HepG2 (cell line): ENCODE measurements at regions not wholly inside any gene's neighbourhood (a gene's known extent, or its start where the extent isn't known, plus 50 kb on each side); places are given as distances from the start of the nearest gene placed in this dataset.
"Not testable (repeated sequence)": the region's sequence is repeated elsewhere in the genome, so short reads cannot be mapped to it uniquely, and the experiment has no call there.

ENCODE experiments used
- ATAC-seq: fragments of 200-7000 bp; cut with Tn5 transposase; 3 replicates; pipeline ENCODE4 v1.9.1; 2020; ENCODE audit warnings: mild to moderate bottlenecking, moderate library complexity
- BruUV-seq: library from RNA; stranded (reverse); fragments of 400-500 nt; replicated peaks from 2 replicates; lab custom pipeline; 2021; lab: Mats Ljungman, UMichigan
- CTCF ChIA-PET: fragments of 300-600 bp; formaldehyde crosslinking; extraction: SDS; loops from one replicate; lab custom pipeline; 2021; ENCODE audit warnings: low total read pairs, inconsistent platforms, low intra/inter-chr PET ratio; lab: Yijun Ruan, JAX
- POLR2A ChIA-PET: fragments of 350-600 bp; sonication (Branson Sonifier 250); formaldehyde crosslinking; loops from one replicate; lab custom pipeline; 2020; ENCODE audit warnings: antibody characterized with exemption, inconsistent platforms; lab: Yijun Ruan, JAX
- DNase-seq: peaks from one replicate; pipeline ENCODE4 v3.0.0-alpha.2; 2015; ENCODE audit warnings: low spot score
- FAIRE-seq: peaks from 3 replicates; lab custom pipeline; 2011; peaks lifted over from hg19 to GRCh38; lab: Jason Lieb, UNC
- H2AFZ ChIP-seq: one replicate; pipeline ENCODE4 v1.6.1; 2011; ENCODE audit warnings: low read length, inconsistent platforms
- H3K27ac ChIP-seq: fragments of 300-600 bp; 3 replicates; pipeline ENCODE4 v1.8.0; 2011; ENCODE audit warnings: mixed run types, mild to moderate bottlenecking, mixed read lengths, low read length, inconsistent platforms; ENCODE audit not compliant: insufficient read depth; ENCODE audit errors: extremely low read length
- H3K27me3 ChIP-seq, 2 experiments: fragments of 200-600 bp in 1 of 2; 2 replicates in 1 of 2; 3 replicates in 1 of 2; pipeline versions ENCODE4 v1.6.0 to v1.8.0; 2011; ENCODE audit warnings: low read length in 2 of 2, mild to moderate bottlenecking in 2 of 2, moderate library complexity in 2 of 2, inconsistent platforms in 1 of 2; ENCODE audit not compliant: insufficient read depth in 2 of 2, control insufficient read depth in 1 of 2
- H3K36me3 ChIP-seq, 2 experiments: fragments of 200-600 bp in 1 of 2; replicated peaks in 1 of 2; 2 replicates in 1 of 2; 3 replicates in 1 of 2; pipeline versions ENCODE4 v1.5.1 to v1.8.0; 2011; ENCODE audit warnings: low read length in 2 of 2, inconsistent platforms in 1 of 2; ENCODE audit not compliant: insufficient read depth in 2 of 2, control insufficient read depth in 1 of 2
- H3K4me1 ChIP-seq: 2 replicates; pipeline ENCODE4 v1.5.1; 2012; ENCODE audit warnings: low read length, inconsistent platforms; ENCODE audit not compliant: insufficient read depth
- H3K4me2 ChIP-seq: 2 replicates; pipeline ENCODE4 v1.6.0; 2011; ENCODE audit warnings: low read depth, low read length, inconsistent platforms
- H3K4me3 ChIP-seq, 3 experiments: fragments of 200-600 bp in 1 of 3; sonication (generic), shearing (Covaris generic) in 1 of 3; replicated peaks in 1 of 3; 2 replicates each; pipeline ENCODE4 v1.5.1; 2011 to 2016; ENCODE audit warnings: low read length in 3 of 3, inconsistent platforms in 2 of 3, low read depth in 2 of 3, mild to moderate bottlenecking in 2 of 3, control low read depth in 1 of 3, mixed read lengths in 1 of 3; ENCODE audit not compliant: insufficient read depth in 1 of 3
- H3K79me2 ChIP-seq: one replicate; pipeline ENCODE4 v1.6.1; 2011; ENCODE audit warnings: low read length, inconsistent platforms; ENCODE audit not compliant: insufficient read depth
- H3K9ac ChIP-seq: 2 replicates; pipeline ENCODE4 v1.6.0; 2011; ENCODE audit warnings: mild to moderate bottlenecking, low read depth, low read length, inconsistent platforms; ENCODE audit not compliant: insufficient read depth
- H3K9me3 ChIP-seq: 2 replicates; pipeline ENCODE4 v1.5.1; 2012; ENCODE audit warnings: mild to moderate bottlenecking, low read length
- H4K20me1 ChIP-seq: 2 replicates; pipeline ENCODE4 v1.6.0; 2011; ENCODE audit warnings: inconsistent platforms, mild to moderate bottlenecking, low read length, moderate library complexity; ENCODE audit not compliant: insufficient read depth
- NFYB ChIP-seq: sonication (generic); formaldehyde crosslinking; IDR thresholded peaks from 2 replicates; pipeline ENCODE4 v1.4.0; 2020; ENCODE audit warnings: missing genetic modification reagents
- WGBS: methylation state at CpG from one replicate; pipeline ENCODE4 v1.1.6; 2017; ENCODE audit warnings: low lambda C conversion rate; 5-methylcytosine and 5-hydroxymethylcytosine counted together
- in situ Hi-C: cut with HindIII; loops from 2 replicates; pipeline ENCODE4 v1.10.0; 2017; ENCODE audit warnings: low pct_unique_long_range_greater_than_20kb; ENCODE audit not compliant: extremely low pct_ligation_motif_present
- intact Hi-C: fragments of 100-400 bp; cut with micrococcal nuclease; formaldehyde crosslinking; loops from one replicate; pipeline ENCODE4 v1.10.0; 2022; ENCODE audit not compliant: unreplicated experiment

- Histone ChIP-seq H3K4me3 (no peak overlapping the region), H2AFZ (no peak overlapping the region), H3K9me3 (no peaks in the 10 kb centered on the region), H4K20me1 (no peaks in the 10 kb centered on the region), H3K9ac (no peak overlapping the region), H3K36me3 (no peaks in the 10 kb centered on the region), H3K27ac (no peak overlapping the region), H3K79me2 (no peaks in the 10 kb centered on the region)
- 31% methylated on average over 3 of the region's 3 CpGs for WGBS
- FAIRE-seq (no peak), ATAC-seq (no peak)
- CTCF ChIA-PET = no interaction called here
- intact Hi-C loops (no loop called here), in situ Hi-C loops (no loop called here)
- no TSS peak for BruUV-seq
- TF ChIP-seq NFYB (CRISPR knock-in tag) = no peak
- TF ChIP-seq, all 625 proteins: peak for 0
- no peak for DNase-seq
- H3K4me1 ChIP-seq = no peaks in the 10 kb centered on the region
- POLR2A ChIA-PET = no interaction called here
- no peaks in the 10 kb centered on the region for H3K27me3 ChIP-seq
- H3K4me2 ChIP-seq = no peak overlapping the region
These were observed 1016.4 kb upstream of the KCND2 start for GRCh38 chr7:119256446-119257131.

- intact Hi-C loops, H3K4me1 ChIP-seq, FAIRE-seq, BruUV-seq, H4K20me1 ChIP-seq, H2AFZ ChIP-seq, H3K36me3 ChIP-seq, in situ Hi-C loops, H3K9ac ChIP-seq, CTCF ChIA-PET, H3K27me3 ChIP-seq, H3K4me2 ChIP-seq, H3K4me3 ChIP-seq, H3K27ac ChIP-seq, H3K79me2 ChIP-seq, POLR2A ChIA-PET, DNase-seq, H3K9me3 ChIP-seq, ATAC-seq: not testable (repeated sequence)
- WGBS = 21% methylated on average over 2 of the region's 2 CpGs
These were observed 1006.2 kb upstream of the KCND2 start for GRCh38 chr7:119266790-119267189.
